Ascending aorta (tissue), 2 donors: ENCODE measurements at regions not wholly inside any gene's neighbourhood (a gene's known extent, or its start where the extent isn't known, plus 50 kb on each side); places are given as distances from the start of the nearest gene placed in this dataset.

ENCODE experiments used
- DNase-seq, 2 donors: peaks; one replicate each; pipeline ENCODE4 v3.0.0-alpha.2; 2019; ENCODE audit warnings: low spot score in 2 of 2
- H3K27ac ChIP-seq, 2 donors: fragments of 200-600 bp; sonication (generic); one replicate each; pipeline ENCODE4 v1.5.1; 2016 to 2017; ENCODE audit warnings: mild to moderate bottlenecking in 1 of 2
- H3K27me3 ChIP-seq: fragments of 200-600 bp; sonication (generic); one replicate; pipeline ENCODE4 v1.5.1; 2017
- H3K36me3 ChIP-seq, 2 donors: fragments of 200-600 bp; sonication (generic); one replicate each; pipeline ENCODE4 v1.5.1; 2016
- H3K4me1 ChIP-seq, 2 donors: fragments of 200-600 bp; sonication (generic); one replicate each; pipeline ENCODE4 v1.5.1; 2016 to 2017; ENCODE audit warnings: mild to moderate bottlenecking in 1 of 2
- H3K4me3 ChIP-seq, 2 donors: fragments of 200-600 bp; sonication (generic); one replicate each; pipeline ENCODE4 v1.5.1; 2016 to 2017; ENCODE audit warnings: mild to moderate bottlenecking in 1 of 2
- H3K9me3 ChIP-seq, 2 donors: fragments of 200-600 bp; sonication (generic); one replicate each; pipeline ENCODE4 v1.5.1; 2016
- CTCF ChIP-seq, 3 experiments: fragments of 200-600 bp in 2 of 3; fragments of 450-650 bp in 1 of 3; sonication (generic) in 2 of 3; IDR thresholded peaks; one replicate each; pipeline ENCODE4 v1.5.1; 2016 to 2019; ENCODE audit warnings: antibody characterized with exemption in 3 of 3, mild to moderate bottlenecking in 1 of 3, moderate library complexity in 1 of 3
- intact Hi-C: fragments of 100-400 bp; cut with DNase I; formaldehyde crosslinking; loops from one replicate; pipeline ENCODE4 v1.15.1; 2023

- no peak overlapping the region for H3K27ac ChIP-seq
- peaks cover 0 to 4% of the 10 kb centered on the region in 2 donors for H3K4me1 ChIP-seq
- H3K4me3 ChIP-seq, result no peak overlapping the region
- H3K36me3 ChIP-seq, result no peaks in the 10 kb centered on the region
- no peak for DNase-seq
- H3K9me3 ChIP-seq, result no peaks in the 10 kb centered on the region
- H3K27me3 ChIP-seq, result no peaks in the 10 kb centered on the region
- intact Hi-C loops, result no loop called here
- no peak for TF ChIP-seq CTCF (IDR thresholded peaks at IDR 0.05)
These were observed 117.3 kb upstream of the PALS2 start for GRCh38 chr7:24455813-24456525.

- peaks cover 0 to 4% of the 10 kb centered on the region in 2 donors for H3K4me1 ChIP-seq
- no peaks in the 10 kb centered on the region for H3K36me3 ChIP-seq
- H3K27ac ChIP-seq, result no peak overlapping the region
- no peak for DNase-seq
- H3K27me3 ChIP-seq, result no peaks in the 10 kb centered on the region
- no peak for TF ChIP-seq CTCF (IDR thresholded peaks at IDR 0.05)
- intact Hi-C loops, result no loop called here
- H3K9me3 ChIP-seq, result no peaks in the 10 kb centered on the region
- H3K4me3 ChIP-seq, result no peak overlapping the region
These were observed 116.6 kb upstream of the PALS2 start for GRCh38 chr7:24456526-24457218.

GRCh38 chr7:24457219-24457558 lies 116.1 kb upstream of the PALS2 start:
- intact Hi-C loops, result no loop called here
- Histone ChIP-seq H3K9me3 (no peaks in the 10 kb centered on the region), H3K4me1 (peaks cover 0 to 4% of the 10 kb centered on the region in 2 donors), H3K27ac (no peak overlapping the region), H3K36me3 (no peaks in the 10 kb centered on the region), H3K4me3 (no peak overlapping the region), H3K27me3 (no peaks in the 10 kb centered on the region)
- no peak for TF ChIP-seq CTCF (IDR thresholded peaks at IDR 0.05)
- DNase-seq, result no peak

GRCh38 chr7:24462117-24462516 lies 111.1 kb upstream of the PALS2 start:
- Histone ChIP-seq H3K4me1 (no peaks in the 10 kb centered on the region), H3K36me3 (no peaks in the 10 kb centered on the region), H3K27me3 (no peaks in the 10 kb centered on the region), H3K4me3 (no peak overlapping the region), H3K27ac (no peak overlapping the region), H3K9me3 (no peaks in the 10 kb centered on the region)
- intact Hi-C loops, result no loop called here
- no peak for TF ChIP-seq CTCF (IDR thresholded peaks at IDR 0.05)
- DNase-seq, result no peak

- Histone ChIP-seq H3K9me3 (no peaks in the 10 kb centered on the region), H3K27me3 (no peaks in the 10 kb centered on the region), H3K4me3 (no peak overlapping the region), H3K36me3 (no peaks in the 10 kb centered on the region), H3K27ac (no peak overlapping the region), H3K4me1 (no peaks in the 10 kb centered on the region)
- TF ChIP-seq CTCF (IDR thresholded peaks at IDR 0.05), result no peak
- no peak for DNase-seq
- intact Hi-C loops, result no loop called here
These were observed 110.3 kb upstream of the PALS2 start for GRCh38 chr7:24462984-24463383.
